ENCODE measurements at regions not wholly inside any gene's neighbourhood (a gene's known extent, or its start where the extent isn't known, plus 50 kb on each side); places are given as distances from the start of the nearest gene placed in this dataset.

- no peak overlapping the region for H3K18ac ChIP-seq (ENCODE audit: extremely low read depth, low read length)
- no peak overlapping the region for H2BK120ac ChIP-seq (replicated peaks; ENCODE audit: low read depth, low read length)
- H3K4me1 ChIP-seq (replicated peaks in 1 of 4; ENCODE audit: control insufficient read depth in 3 of 4, insufficient read depth in 4 of 4, low read length in 3 of 4), result no peaks in the 10 kb centered on the region
- no peak for TF ChIP-seq KDM4A (IDR thresholded peaks at IDR 0.05; ENCODE audit: low read depth, low read length, severe bottlenecking)
- TF ChIP-seq RAD21 (IDR thresholded peaks at IDR 0.05 in 1 of 2, conservative IDR thresholded peaks at IDR 0.05 in 1 of 2; ENCODE audit: low read depth in 2 of 2, low read length in 2 of 2), result no peak
- no peak for TF ChIP-seq CBX5 (IDR thresholded peaks at IDR 0.05; ENCODE audit: low read depth, low read length)
- TF ChIP-seq MAFK (IDR thresholded peaks at IDR 0.05; ENCODE audit: low read depth, low read length), result no peak
- no peak for TF ChIP-seq RXRA (IDR thresholded peaks at IDR 0.05; ENCODE audit: insufficient read depth, low read depth, low read length)
- TF ChIP-seq PHF8 (conservative IDR thresholded peaks at IDR 0.05; ENCODE audit: low read depth, low read length), result no peak
- no peak for TF ChIP-seq KDM1A (IDR thresholded peaks at IDR 0.05; ENCODE audit: borderline replicate concordance, low read length)
- no peak for TF ChIP-seq E2F6 (IDR thresholded peaks at IDR 0.05)
- TF ChIP-seq SP1 (IDR thresholded peaks at IDR 0.05; ENCODE audit: low read depth, low read length), result no peak
- TF ChIP-seq CEBPB (IDR thresholded peaks at IDR 0.05; ENCODE audit: low read depth, low read length), result no peak
- no peak for TF ChIP-seq SUZ12 (IDR thresholded peaks at IDR 0.05; ENCODE audit: low read length)
- H4K5ac ChIP-seq (ENCODE audit: insufficient read length, low read depth, low read length), result no peak overlapping the region
- no peaks in the 10 kb centered on the region for H3K23me2 ChIP-seq (ENCODE audit: low read depth, low read length)
- no peak overlapping the region for H2BK15ac ChIP-seq (ENCODE audit: low read length)
- ChIA-PET POLR2A (ENCODE audit: partially characterized antibody) (interaction anchor here (0.6 kb wide), 1 partner anchor 395 kb away, joined by 4 read pairs; no protein-coding TSS in a partner anchor), CTCF (ENCODE audit: partially characterized antibody) (interaction anchor here (0.8 kb wide), 1 partner anchor 421 kb away, joined by 3 read pairs; no protein-coding TSS in a partner anchor)
- no peak overlapping the region for H4K91ac ChIP-seq (replicated peaks; ENCODE audit: insufficient read length, low read length)
- H3K4me2 ChIP-seq (ENCODE audit: insufficient read depth in 1 of 2, low read depth in 2 of 2, low read length in 2 of 2), result no peak overlapping the region
- no peak overlapping the region for H2AFZ ChIP-seq (ENCODE audit: low read length)
- no peak overlapping the region for H2AK5ac ChIP-seq (ENCODE audit: low read depth, low read length)
- no peak overlapping the region for H2BK12ac ChIP-seq (ENCODE audit: low read depth, low read length)
- no peaks in the 10 kb centered on the region; a peak in 1 of 7 replicates for H3K27me3 ChIP-seq (replicated peaks in 1 of 4; ENCODE audit: control insufficient read depth in 3 of 4, extremely low read depth in 1 of 4, insufficient read depth in 3 of 4, low read length in 3 of 4)
- H3K36me3 ChIP-seq (ENCODE audit: control insufficient read depth in 2 of 4, insufficient read depth in 4 of 4, low read length in 3 of 4), result no peaks in the 10 kb centered on the region
- H3K79me2 ChIP-seq (ENCODE audit: control insufficient read depth in 1 of 2, insufficient read depth in 2 of 2, low read length in 2 of 2), result no peaks in the 10 kb centered on the region
- no peak overlapping the region for H3K14ac ChIP-seq (ENCODE audit: insufficient read length)
- H3K23ac ChIP-seq (ENCODE audit: insufficient read length), result no peak overlapping the region
- no peak overlapping the region for H3K4me3 ChIP-seq (ENCODE audit: extremely low read depth in 1 of 4, insufficient read depth in 2 of 4, low read depth in 3 of 4, low read length in 4 of 4)
- no peaks in the 10 kb centered on the region for H3K79me1 ChIP-seq (ENCODE audit: low read depth, low read length)
- FAIRE-seq (no peak), DNase-seq (ENCODE audit: low read depth in 1 of 2, low spot score in 2 of 2) (no peak)
- H4K8ac ChIP-seq (ENCODE audit: extremely low read depth, insufficient read depth, low read length), result no peak overlapping the region
- no peak overlapping the region for H3K27ac ChIP-seq (ENCODE audit: low read depth, low read length)
- H3K56ac ChIP-seq (replicated peaks; ENCODE audit: insufficient read length, low read depth, low read length), result no peak overlapping the region
- WGBS, 2 experiments (ENCODE audit: extremely low coverage in 1 of 2, insufficient coverage in 1 of 2, insufficient read length in 1 of 2, insufficient replicate concordance in 2 of 2, low coverage in 1 of 2, low lambda C conversion rate in 2 of 2, missing lambda C conversion rate in 1 of 2), result 88% methylated on average over 3 of the region's 3 CpGs; no CpG with 5 or more reads in 1 of the 2 experiments
- H3K4ac ChIP-seq (replicated peaks; ENCODE audit: insufficient read length, low read depth, low read length), result no peak overlapping the region
- no peak overlapping the region for H2BK5ac ChIP-seq (ENCODE audit: low read depth, low read length)
- H2BK20ac ChIP-seq (ENCODE audit: low read length), result no peak overlapping the region
- H3K9me3 ChIP-seq (ENCODE audit: insufficient read depth in 2 of 2, low read depth in 1 of 2, low read length in 1 of 2), result no peaks in the 10 kb centered on the region
- H3K9ac ChIP-seq (replicated peaks in 1 of 4; ENCODE audit: extremely low read depth in 1 of 4, low read depth in 3 of 4, low read length in 3 of 4), result no peak overlapping the region
- no peaks in the 10 kb centered on the region for H4K20me1 ChIP-seq (replicated peaks in 1 of 2; ENCODE audit: control insufficient read depth in 1 of 2, insufficient read depth in 2 of 2, low read length in 2 of 2)
Observed at GRCh38 chr10:51000164-51000563, 74.1 kb upstream of the PRKG1 start.

Data from H1 (cell line).